GM20000 (cell line): ENCODE measurements at regions not wholly inside any gene's neighbourhood (a gene's known extent, or its start where the extent isn't known, plus 50 kb on each side); places are given as distances from the start of the nearest gene placed in this dataset.

Experiments used
- DNase-seq: peaks from one replicate; pipeline ENCODE4 v3.0.0; 2012; ENCODE audit warnings: low spot score
- CTCF ChIP-seq: IDR thresholded peaks from 2 replicates; pipeline ENCODE4 v1.5.1; 2012; ENCODE audit warnings: mild to moderate bottlenecking, control low read depth; ENCODE audit errors: extremely low read depth, missing control alignments

GRCh38 chr10:78798976-78799730 lies 269.6 kb upstream of the ZMIZ1 start:
- no peak for TF ChIP-seq CTCF
- no peak for DNase-seq

GRCh38 chr10:78800006-78800405 lies 268.8 kb upstream of the ZMIZ1 start:
- DNase-seq, result no peak
- no peak for TF ChIP-seq CTCF

GRCh38 chr10:78800535-78801320 lies 268.0 kb upstream of the ZMIZ1 start:
- TF ChIP-seq CTCF, result no peak
- DNase-seq, result no peak

- no peak for TF ChIP-seq CTCF
- no peak for DNase-seq
Observed at GRCh38 chr10:78802431-78802830, 266.3 kb upstream of the ZMIZ1 start.

GRCh38 chr10:78802866-78803265 lies 265.9 kb upstream of the ZMIZ1 start:
- TF ChIP-seq CTCF, result no peak
- no peak for DNase-seq

GRCh38 chr10:78803710-78804109 lies 265.1 kb upstream of the ZMIZ1 start:
- DNase-seq, result no peak
- TF ChIP-seq CTCF, result no peak

- no peak for DNase-seq
- TF ChIP-seq CTCF, result no peak
Observed at GRCh38 chr10:78804411-78805032, 264.2 kb upstream of the ZMIZ1 start.
